HG03521 (cell line): ENCODE measurements at regions not wholly inside any gene's neighbourhood (a gene's known extent, or its start where the extent isn't known, plus 50 kb on each side); places are given as distances from the start of the nearest gene placed in this dataset.

Experiments
- ATAC-seq: cut with Tn5 transposase; IDR thresholded peaks from one replicate; pipeline ENCODE4 v1.9.1; 2021; ENCODE audit warnings: mild to moderate bottlenecking, moderate library complexity; ENCODE audit not compliant: unreplicated experiment

GRCh38 chr1:5109633-5110032 lies 455.2 kb downstream of the AJAP1 start:
- no peak for ATAC-seq

DNA sequence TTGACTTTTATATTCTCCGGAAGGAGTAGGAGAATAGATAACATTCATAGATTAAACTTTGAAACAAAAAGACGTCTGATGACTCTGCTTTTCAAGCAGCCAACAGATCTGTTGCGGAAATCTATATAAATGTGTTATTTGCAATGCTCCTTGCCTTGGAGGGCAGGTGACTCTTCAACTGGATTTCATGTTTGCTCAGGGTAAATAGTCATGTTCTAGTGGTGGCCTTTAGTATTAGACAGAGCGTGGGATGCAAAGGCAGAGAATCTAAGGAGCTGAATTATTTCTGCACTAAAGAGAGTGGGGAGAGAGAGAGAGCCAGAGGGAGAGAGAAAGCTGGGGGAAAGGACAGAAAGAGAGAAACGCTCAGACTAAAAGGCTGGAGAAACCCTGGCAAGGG lies 454.3 kb downstream of the AJAP1 start:
- no peak for ATAC-seq

DNA sequence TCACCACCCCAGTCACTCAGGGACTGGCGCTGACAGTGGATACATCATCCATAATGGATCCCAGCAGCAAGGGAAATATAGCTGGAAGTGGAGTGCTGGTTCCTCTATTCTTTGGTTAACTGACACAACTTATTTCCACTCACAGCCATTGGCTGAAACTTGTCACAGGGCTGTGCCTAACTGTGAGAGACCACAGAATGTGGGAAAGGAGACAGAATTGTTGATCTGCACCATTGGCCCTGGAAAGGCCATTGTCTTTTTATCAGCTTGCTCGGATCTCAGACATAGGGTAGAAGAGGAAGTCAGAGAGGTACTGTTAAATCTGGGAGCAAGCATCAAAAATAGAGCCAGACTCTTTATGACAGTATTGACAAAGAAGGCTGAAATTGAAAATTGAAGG lies 451.3 kb downstream of the AJAP1 start:
- ATAC-seq, result no peak

GRCh38 chr1:5099558-5099957 lies 445.1 kb downstream of the AJAP1 start:
- no peak for ATAC-seq

DNA sequence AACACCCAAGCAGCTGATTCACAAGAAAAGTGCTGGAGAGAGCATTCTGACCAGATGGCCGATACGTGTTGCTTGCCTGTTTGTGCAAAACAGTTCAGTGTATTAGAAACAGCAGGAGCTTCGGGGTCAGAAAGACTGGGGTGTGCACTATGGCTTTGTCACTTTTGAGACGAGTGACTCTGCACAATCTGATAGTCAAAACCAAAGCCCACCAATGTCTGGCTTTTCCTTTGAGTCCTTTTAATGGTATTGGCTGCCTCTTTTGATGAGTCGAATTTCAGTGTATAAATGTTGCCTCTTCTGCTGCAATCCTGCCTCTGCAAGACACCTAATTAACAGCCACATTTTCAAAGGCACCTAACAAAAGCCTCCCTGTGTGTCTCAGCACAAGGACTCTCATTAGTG lies 444.6 kb downstream of the AJAP1 start:
- no peak for ATAC-seq

DNA sequence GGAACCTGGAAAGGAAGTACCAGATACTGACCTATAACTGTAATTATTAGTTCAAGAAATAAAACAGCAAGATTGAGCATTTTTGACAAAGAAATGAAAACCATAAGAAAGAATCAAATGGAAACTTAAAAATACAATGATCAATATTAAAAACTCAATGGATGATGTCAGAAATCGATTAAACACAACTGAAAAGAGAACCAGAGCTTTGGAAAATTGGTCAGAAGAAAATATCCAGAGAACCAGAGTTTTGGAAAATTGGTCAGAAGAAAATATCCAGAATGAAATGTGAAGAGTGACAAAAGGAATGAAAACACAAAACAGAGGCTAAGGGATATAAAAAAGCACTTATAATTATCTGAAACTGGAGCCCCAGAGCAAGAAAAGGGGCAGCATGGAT lies 438.6 kb downstream of the AJAP1 start:
- no peak for ATAC-seq

DNA sequence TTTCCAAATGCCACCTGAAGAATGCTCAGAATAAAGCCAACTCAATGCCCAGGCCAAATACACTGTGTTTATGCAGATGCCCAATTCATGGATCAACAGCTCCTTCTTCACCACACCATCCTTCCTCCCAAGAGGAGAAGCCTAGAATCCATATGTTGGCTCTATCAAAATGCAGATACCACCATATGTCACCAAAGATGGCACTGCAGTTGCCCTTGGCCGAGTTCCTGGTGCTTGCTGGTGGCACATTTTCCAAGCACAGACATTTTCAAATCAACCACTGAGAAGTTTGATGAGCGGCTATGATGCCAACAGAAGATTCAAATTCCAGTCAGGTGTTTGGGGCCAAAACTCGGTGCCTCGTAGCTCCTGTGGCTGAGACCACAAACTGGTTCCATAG lies 430.3 kb downstream of the AJAP1 start:
- ATAC-seq, result no peak

DNA sequence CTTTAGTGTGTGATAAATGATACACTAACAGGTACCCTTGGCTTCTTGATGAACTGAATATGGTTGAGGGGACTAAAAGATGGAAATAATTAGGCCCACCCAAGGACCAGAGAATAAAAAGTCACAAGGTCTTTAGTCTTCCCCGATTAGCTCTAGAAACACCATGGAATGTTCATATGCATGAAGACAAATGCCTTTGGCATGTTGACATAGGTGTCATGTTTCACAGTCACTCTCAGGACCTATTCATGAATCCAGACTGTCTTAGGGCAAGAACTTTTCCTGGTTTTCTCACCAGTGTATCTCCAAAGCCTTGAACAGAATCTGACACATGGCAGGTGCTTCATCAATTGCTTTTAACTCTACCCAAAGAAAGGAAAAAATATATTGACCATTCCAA lies 412.8 kb downstream of the AJAP1 start:
- no peak for ATAC-seq

DNA sequence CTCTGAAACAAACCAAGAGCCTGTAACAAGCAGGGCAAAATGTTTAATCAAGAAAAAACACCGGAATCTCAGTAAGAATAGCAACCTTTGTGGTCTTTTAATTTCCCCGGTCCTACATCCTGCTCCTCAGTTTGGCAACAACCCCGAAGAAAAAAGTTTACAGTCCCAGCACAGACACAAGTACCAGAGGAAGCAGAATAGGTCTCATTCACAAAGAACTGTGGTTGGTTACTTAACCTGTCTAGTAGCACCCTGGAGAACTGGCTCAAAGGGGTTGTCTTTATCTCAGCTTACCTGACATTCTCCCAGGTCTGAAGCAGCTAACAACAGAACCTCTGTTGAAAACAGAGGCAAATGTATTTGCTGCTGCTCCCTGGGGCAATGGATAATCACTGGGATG lies 399.3 kb downstream of the AJAP1 start:
- no peak for ATAC-seq

DNA sequence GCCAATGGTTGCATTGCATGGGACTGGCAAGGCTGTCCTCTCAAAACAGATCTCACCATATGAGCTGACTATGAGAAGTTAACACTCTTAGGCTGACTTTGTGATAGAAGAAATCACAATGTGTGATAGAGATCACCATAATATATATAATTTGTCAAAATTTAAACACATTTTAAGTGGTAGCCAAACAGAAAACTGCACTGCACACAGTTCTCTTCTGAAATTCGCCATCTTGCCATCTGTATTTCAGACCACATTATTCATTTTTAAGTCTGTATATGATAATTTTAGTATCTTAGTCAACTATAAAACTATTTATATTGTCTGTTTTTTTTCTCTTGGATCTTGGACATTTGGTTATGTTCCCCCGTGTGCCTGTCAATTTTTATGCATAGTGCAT lies 374.7 kb downstream of the AJAP1 start:
- no peak for ATAC-seq

DNA sequence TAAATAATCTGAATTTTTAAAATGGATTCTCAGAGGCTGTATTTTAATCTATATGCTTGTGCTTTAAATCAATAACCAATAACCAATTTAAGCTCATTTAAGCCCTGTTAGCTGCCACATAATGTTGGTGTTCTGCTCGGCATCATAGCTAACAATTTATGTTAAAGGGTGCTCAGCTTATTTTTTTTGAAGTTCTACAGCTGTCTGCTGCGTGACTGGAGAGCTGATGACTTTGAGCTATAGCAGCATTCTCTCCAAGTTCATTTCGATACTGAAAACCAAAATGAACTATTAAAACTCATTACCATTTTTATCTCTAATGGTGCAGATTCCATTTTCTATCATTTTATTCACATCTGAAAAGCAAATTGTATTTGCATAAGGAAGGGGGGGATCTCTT lies 357.8 kb downstream of the AJAP1 start:
- no peak for ATAC-seq

GRCh38 chr1:5010656-5011055 lies 356.2 kb downstream of the AJAP1 start:
- no peak for ATAC-seq

DNA sequence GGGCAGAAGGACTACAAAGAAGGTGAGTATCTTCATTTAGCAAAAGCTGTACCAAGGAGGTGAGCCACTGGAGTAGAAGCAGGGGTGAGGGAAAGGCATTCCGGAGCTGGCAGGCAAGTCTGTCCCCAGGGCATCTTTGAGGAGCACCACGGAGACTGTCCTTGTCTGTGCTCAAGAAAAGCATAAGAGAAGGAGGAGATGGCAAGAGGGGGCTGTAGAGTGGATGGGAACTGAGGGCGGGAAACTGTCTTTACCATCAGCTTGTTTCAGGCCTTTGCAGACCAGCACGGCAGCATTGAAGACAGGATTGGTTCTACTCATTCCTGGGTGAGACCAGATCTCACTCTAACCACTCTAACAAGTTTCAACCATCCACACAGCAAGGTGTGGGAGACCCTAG lies 355.8 kb downstream of the AJAP1 start:
- no peak for ATAC-seq

- ATAC-seq, result no peak
Observed at GRCh38 chr1:5009376-5010065, 355.1 kb downstream of the AJAP1 start.

GRCh38 chr1:5005171-5005570 lies 350.8 kb downstream of the AJAP1 start:
- no peak for ATAC-seq

DNA sequence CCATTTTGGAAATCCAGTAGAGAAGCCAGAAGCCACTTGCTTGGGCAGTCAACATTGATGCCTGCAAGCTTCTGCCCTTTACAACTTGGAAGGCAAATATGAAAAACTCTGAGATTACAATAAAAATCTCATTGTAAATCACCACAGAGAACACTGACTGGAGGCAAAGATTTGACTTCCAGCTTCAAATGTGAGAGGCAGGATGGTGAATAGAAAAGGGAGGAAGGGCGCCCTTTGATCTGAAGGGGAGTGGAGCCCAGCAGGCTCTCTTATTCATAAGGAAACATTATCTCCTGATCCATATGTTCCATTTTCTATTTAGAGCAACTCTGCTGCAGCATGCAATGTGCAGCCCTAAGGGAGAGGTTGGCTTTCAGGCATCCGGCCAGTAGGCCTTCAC lies 348.3 kb downstream of the AJAP1 start:
- no peak for ATAC-seq

GRCh38 chr1:5001466-5001865 lies 347.1 kb downstream of the AJAP1 start:
- no peak for ATAC-seq

- ATAC-seq, result no peak
Observed at GRCh38 chr1:4986306-4986705, 331.9 kb downstream of the AJAP1 start.

DNA sequence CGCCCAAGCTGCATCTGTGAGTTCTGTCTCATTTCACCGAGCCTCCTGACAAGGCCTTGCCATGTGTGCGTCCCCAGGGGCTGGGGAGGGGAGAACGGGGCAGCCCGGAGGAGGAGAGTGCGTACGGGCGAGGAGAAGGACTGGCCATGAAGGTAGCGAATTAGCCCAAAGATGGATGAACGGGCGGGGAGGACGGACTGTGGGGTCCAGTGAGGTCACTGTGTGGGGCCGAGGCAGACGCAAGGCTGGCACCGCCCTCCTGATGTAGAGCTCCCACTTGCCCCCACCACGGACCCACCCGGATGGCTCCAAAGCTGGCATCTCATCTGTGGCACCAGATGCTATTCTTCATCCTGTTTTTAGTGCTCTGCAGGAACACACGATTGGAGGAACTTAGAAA lies 330.4 kb downstream of the AJAP1 start:
- no peak for ATAC-seq

DNA sequence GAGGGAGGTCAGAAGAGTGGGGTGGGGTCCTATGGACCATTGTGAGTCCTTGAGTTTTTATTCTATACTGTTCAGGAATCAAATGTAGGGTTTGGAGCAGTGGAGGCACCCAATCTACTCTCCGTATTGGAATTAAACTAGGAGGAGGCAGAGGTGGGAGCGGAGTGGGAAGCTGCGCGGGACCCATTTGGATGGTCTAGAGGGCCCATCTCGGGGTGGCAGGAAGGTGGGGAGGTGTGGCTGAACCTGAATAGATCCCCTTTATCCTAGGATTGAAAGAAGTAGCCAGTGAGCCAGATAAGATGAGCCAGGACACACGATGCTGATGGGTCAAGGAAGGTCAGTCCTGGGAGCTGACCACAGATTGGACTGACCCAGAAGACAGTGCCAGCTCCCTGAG lies 325.8 kb downstream of the AJAP1 start:
- ATAC-seq, result no peak

DNA sequence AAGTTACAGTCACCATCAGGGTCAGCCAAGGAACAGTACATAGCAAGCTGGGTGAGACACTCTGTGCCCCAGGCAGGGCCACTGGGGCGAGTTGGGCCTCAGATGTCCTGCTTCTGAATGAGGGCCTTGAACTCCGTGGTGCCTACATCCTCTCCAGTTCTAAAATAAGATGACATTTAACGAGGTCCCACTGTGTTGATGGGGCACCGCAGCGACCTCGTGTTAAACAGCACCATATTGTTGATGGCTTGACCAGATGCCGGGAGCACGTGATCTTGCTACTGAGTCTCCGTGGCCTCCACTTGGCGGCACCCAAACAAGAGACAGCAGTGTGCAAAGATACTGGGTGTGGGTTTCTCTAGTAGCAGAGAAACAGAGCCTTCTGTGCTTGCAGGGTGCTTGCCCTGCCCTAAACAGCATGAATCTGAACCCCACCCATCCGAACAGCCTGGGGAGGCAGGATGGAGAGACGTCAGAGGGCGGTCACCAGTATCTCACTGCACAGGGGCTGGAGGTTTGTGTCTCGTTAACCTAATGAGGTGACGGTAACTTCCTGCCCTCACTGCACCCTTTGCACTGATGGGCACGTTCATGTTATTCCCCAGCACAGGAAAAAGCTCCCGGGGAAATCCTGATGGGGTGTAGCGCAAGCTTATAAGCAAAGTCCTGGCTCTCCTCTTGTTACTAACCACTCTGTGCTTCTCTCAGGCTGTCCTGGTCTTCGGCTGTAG lies 324.4 kb downstream of the AJAP1 start:
- no peak for ATAC-seq

DNA sequence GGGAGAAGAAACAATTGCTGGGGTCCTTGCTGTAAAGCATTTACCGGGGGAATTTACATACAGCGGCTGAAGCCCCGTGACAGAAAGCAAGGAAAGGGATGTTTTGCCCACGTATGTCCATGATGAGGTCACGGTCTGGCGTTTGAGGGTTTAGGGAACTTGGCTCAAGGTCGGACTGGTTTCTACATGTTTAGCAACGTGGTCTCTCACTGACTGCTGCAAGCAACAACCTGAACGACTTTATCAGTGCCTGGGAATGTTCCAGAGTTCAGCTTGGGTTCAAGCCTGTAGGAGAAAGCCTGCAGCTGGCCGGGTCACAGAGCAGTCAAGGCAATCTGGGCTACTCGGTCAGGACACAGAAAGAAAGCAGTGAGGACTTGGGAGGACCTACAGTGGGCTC lies 323.3 kb downstream of the AJAP1 start:
- no peak for ATAC-seq
